Choroid plexus epithelial cell (primary cell): ENCODE measurements at regions not wholly inside any gene's neighbourhood (a gene's known extent, or its start where the extent isn't known, plus 50 kb on each side); places are given as distances from the start of the nearest gene placed in this dataset.

Experiments
- DNase-seq: peaks from one replicate; pipeline ENCODE4 v3.0.0-alpha.2; 2010; ENCODE audit warnings: low read depth
- H3K4me3 ChIP-seq: 2 replicates; pipeline ENCODE4 v1.5.1; 2011; ENCODE audit warnings: low read depth, mild to moderate bottlenecking, control low read depth, low read length, moderate library complexity
- CTCF ChIP-seq: conservative IDR thresholded peaks from 2 replicates; pipeline ENCODE4 v1.5.1; 2011; ENCODE audit warnings: low read depth, mild to moderate bottlenecking, control low read depth, inconsistent platforms, low read length, moderate library complexity

- DNase-seq = no peak
Measured at GRCh38 chr2:144650907-144651306, 131.0 kb upstream of the ZEB2 start.

GRCh38 chr2:144648837-144649465 is 129.0 kb upstream of the ZEB2 start:
- DNase-seq = no peak
- H3K4me3 ChIP-seq = no peak overlapping the region
- TF ChIP-seq CTCF = no peak

More at GRCh38 chr2:144650907-144651306, 131.0 kb upstream of the ZEB2 start:
- no peak for TF ChIP-seq CTCF
- no peak overlapping the region for H3K4me3 ChIP-seq

- H3K4me3 ChIP-seq = no peak overlapping the region
- TF ChIP-seq CTCF = no peak
- DNase-seq = peak; percentile 54
Measured at GRCh38 chr2:144645083-144645778, 125.3 kb upstream of the ZEB2 start.

- no peak for DNase-seq
- no peak overlapping the region for H3K4me3 ChIP-seq
- no peak for TF ChIP-seq CTCF
Measured at GRCh38 chr2:144644549-144644948, 124.6 kb upstream of the ZEB2 start.

- peak; percentile 60 for DNase-seq
- no peak overlapping the region for H3K4me3 ChIP-seq
- TF ChIP-seq CTCF = no peak
Measured at GRCh38 chr2:144643537-144644336, 123.8 kb upstream of the ZEB2 start.

- H3K4me3 ChIP-seq = no peak overlapping the region
- no peak for TF ChIP-seq CTCF
- DNase-seq = no peak
Measured at GRCh38 chr2:144642856-144643255, 122.9 kb upstream of the ZEB2 start.
